ENCODE measurements at regions not wholly inside any gene's neighbourhood (a gene's known extent, or its start where the extent isn't known, plus 50 kb on each side); places are given as distances from the start of the nearest gene placed in this dataset.

- TF ChIP-seq CREB1 (IDR thresholded peaks at IDR 0.05) (no peak), POLR2AphosphoS5 (IDR thresholded peaks at IDR 0.05; ENCODE audit: low read depth, low read length) (no peak), POLR2A (IDR thresholded peaks at IDR 0.05; ENCODE audit: control extremely low read depth in 1 of 2, low read depth in 2 of 2, low read length in 2 of 2) (no peak), CTCF (IDR thresholded peaks at IDR 0.05; ENCODE audit: control extremely low read depth in 1 of 3, insufficient read depth in 1 of 3, low read depth in 1 of 3, low read length in 3 of 3) (no peak), EP300 (IDR thresholded peaks at IDR 0.05; ENCODE audit: borderline replicate concordance in 1 of 2, low read depth in 2 of 2, low read length in 2 of 2) (no peak), RBBP5 (IDR thresholded peaks at IDR 0.05; ENCODE audit: borderline replicate concordance, low read depth, low read length) (no peak), BRCA1 (IDR thresholded peaks at IDR 0.05; ENCODE audit: low read depth, low read length) (no peak), EZH2 (IDR thresholded peaks at IDR 0.05; ENCODE audit: low read depth, low read length, severe bottlenecking) (no peak), EGR1 (IDR thresholded peaks at IDR 0.05; ENCODE audit: borderline replicate concordance, low read depth, low read length) (no peak), SP1 (IDR thresholded peaks at IDR 0.05; ENCODE audit: low read depth, low read length) (no peak)
Measured at GRCh38 chr21:43348170-43348766, 78.7 kb downstream of the SIK1 start.

Data from H1 (cell line).